IPS DF 19.7 (cell line): ENCODE measurements at regions not wholly inside any gene's neighbourhood (a gene's known extent, or its start where the extent isn't known, plus 50 kb on each side); places are given as distances from the start of the nearest gene placed in this dataset.
"Not testable (repeated sequence)": the region's sequence is repeated elsewhere in the genome, so short reads cannot be mapped to it uniquely, and the experiment has no call there.

Experiments used
- DNase-seq: peaks from one replicate; pipeline ENCODE4 v3.0.0-alpha.2; 2013; ENCODE audit warnings: low read depth, low spot score

DNA sequence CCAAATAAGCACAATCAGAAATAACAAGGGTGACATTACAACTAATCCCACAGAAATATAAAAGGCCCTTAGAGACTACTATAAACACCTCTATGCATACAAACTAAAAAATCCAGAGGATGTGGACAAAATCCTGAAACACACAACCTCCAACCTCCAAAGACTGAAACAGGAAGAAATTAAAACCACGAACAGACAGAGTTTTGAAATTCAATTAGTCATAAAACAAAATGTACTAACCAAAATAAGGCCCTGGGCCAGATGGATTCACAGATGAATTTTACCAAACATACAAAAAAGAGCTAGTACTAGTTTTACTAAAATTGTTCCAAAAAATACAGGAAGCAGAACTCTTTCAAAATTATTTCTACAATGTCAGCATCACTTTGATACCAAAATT, 1043.6 kb downstream of the DIPK2A start:
- no peak for DNase-seq

DNA sequence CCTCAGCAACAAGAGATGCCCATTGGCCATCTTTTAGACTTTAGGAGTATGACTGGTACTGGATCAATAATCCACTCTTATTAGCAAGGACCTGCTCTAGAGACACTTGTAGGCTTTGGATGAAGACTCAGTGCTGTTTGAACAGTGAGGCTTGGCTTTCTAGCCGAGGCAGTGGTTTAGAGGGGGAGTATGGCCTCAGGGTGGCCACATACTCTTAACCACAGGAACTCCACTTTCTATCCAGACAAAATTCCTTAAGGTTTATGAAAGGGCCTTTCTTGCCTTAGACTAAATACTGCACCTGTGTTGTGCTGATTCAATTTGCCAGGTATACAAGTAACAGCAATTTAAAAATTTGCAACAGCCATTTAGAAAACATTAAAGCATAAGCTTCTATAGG, 1046.3 kb downstream of the DIPK2A start:
- DNase-seq, result no peak

DNA sequence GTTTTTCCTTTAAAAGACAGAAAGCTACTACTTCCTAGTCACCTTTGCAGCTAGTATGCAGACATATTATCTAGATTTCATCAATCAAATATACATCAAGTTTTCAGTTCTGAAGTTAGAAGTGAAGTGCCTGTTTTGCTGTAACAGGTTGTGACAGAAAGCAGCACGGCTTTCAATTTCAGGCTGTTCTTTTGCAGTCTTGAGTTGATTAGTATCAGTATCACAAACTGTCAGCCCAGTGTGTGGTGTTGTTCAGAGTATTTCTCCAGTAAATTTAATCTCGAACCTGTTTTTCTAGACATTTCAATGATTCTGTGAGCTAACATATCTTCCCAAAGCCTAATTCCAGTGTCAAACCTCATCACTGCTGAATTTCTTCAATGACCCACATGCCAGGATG, 1050.8 kb downstream of the DIPK2A start:
- DNase-seq, result no peak

DNA sequence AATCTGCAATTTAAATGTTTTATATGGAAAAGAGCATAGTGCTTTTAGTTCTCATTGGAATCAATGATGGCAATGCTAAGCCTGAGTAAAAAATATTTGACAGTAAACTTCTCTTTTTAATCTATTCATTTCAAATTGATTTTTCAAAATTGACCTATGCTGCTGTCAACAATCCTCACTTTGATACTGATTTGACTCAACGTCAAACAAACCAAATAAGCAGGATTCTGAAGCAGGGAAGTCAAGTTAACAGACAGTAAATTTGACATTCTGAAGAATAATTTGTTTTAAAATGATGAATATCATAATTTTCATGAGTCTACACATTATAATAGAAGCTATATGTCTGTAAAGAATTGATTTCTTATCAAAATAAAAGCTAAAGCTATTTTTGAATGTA, 1053.1 kb downstream of the DIPK2A start:
- DNase-seq, result no peak

DNA sequence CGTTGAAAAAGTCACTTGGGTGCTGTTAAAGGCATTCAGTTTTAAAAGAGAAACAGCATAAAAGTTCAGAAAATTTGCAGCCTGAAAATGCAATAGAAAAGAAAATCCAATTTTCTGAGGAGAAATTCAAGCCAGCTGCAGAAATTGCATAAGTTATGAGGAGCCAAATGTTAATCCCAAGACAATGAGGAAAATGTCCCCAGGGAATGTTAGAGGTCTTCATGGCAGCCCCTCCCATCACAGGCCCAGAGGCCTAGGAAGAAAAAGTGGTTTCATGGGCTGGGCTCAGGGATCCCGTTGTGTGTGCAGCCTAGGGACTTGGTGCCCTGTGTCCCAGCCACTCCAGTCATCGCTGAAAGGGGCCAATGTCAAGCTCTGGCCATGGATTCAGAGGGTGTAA, 1055.6 kb downstream of the DIPK2A start:
- not testable (repeated sequence) for DNase-seq

DNA sequence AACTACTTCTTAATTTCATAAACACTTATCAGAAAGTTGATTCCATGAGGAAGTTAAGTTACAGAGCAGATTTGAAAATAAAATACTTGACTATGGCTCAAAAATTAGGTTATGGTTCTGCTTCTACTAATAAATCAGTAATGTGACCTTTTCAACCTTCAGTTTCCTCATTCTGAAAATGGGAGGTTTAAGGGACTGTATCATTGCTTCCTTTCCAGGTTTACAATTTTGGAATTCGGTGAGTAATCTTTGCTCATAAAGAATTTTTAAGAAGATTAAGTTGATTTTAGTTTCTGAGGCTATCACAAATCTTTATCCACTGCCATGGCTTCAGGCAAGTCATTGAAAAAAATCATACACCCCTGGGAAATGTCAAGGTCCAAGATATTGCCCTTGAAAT, 1061.2 kb downstream of the DIPK2A start:
- no peak for DNase-seq

DNA sequence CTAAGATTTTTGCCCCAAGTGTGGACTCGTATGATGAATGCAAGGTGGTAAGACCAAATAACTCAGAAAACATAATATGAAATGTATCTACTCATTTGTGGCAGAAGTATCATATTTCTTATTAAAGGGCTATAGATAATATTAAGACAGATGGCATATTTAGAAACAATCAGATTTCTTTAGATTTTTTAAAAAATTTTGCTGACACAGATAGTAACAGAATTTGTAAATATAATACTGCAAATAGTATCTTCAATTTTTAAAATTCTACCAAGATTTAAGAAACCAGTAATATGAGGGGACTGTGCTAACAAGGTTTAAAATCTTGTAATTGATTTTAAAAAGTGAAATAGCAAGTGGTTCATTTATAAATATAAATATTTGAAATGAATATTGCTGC, 1064.1 kb downstream of the DIPK2A start:
- DNase-seq, result no peak

DNA sequence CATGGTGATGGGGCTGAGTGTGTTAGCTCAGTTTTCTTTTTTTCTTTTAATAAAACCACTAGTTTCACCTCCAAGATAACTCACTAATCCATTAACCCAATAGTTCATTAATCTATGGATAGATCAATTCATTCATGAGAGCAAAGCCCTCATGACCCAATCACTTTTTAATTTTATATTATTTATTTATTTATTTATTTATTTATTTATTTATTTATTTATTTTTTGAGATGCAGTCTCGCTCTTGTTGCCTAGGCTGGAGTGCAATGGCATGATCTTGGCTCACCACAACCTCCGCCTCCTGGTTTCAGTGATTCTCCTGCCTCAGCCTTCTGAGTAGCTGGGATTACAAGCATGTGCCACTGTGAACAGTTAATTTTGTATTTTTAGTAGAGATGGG, 1082.4 kb downstream of the DIPK2A start:
- DNase-seq, result not testable (repeated sequence)

DNA sequence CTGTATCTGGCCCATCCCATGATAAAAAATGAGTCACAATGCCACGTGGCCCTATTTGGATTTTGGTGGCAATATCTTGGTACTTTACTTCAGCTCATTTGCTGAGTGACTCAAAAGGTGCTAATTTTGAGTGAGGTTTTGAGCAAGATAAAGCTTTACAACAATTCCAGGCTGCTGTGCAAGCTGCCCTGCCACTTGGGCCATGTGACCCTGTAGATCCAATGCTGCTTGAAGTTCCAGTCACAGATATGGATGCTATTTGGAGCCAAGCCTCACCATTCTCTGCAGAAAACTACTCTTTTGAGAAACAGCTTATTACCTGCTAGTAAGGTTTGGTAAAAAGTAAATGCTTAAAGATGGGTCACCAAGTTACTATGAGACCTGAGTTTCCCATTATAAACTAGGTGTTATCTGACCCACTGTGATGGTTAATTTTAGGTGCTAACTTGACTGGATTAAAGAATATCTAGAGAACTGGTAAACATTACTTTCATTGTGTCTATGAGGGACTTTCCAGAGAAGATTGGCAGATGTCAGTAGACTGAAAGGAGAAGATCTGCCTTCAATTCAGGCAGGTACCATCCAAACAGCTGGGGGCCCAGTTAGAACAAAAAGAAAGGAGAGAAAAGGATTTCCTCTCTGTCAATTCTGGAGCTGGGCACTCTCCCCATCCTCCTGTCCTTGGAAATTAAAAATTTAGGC, 1083.9 kb downstream of the DIPK2A start:
- DNase-seq, result no peak

DNA sequence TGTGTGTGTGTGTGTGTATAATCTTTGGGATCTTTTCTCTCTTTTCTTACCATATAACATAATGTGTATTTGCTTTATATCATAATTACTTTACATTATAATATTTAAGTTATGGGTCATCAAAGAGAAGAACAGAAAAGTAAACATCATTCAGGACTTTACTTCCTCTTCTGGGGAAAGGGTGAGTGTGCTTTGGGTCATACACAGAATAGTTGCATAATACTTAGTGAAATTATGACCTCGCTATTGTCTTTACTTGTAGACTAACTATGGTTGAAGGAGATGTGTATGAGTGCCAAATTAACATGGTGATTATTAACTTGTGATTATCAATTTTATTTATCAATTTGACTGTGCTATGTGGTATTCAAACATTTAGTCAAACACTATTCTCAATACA, 1086.9 kb downstream of the DIPK2A start:
- no peak for DNase-seq

DNA sequence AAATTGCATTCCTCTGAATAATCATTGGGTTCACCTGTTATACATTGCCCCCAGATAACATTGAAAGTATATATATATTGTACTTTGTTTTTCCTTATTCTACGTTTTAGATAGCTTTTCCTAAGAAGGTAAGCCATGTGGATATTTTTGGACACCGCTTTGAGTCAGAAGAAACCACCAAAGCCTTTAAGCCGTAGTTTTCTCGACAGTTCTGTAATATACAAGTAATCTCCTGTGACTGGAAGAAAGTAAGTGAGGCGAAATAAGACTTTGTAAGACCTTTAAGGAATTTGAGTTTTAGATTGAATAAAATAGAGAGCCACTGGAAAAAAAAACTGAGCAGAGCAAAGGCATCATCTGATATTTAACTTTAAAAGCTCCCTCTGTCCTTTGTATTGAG, 1092.0 kb downstream of the DIPK2A start:
- DNase-seq, result no peak

DNA sequence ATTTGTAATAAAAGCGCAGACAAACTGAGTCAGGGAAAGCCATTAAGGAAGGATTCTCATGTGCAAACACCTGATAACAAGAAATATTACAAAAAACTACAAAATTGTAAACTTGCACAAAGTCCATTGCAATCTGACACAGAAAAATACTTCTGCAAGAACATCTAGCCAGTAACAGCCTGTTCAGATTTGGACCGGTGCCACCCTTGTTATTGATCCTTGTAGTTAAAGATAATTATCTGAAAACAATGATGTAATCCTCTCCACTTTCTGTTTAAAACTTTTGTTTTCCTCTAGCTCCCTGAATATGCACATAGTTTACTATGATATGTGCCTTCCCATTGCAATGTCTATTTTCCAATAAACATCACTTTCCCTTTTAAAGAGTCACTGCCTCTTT, 1090.2 kb downstream of the PLOD2 start:
- DNase-seq, result no peak

DNA sequence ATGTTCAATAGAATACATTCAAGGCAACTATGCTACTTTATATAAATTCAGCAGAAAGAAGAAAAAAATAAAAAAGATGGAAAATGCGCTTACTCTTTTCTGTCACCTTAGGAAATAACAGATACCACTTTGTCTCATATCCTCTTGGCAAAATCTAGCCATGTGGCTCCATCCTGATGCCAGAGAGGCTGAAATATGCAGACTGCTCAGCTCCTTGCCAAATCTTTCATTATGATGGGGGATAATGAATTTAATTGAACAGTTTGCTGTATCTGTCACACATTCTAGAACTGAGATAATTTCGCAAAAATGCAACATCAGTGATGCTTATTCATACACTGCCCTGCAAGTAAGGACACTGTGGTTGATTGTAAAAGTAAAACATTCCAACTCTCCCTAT, 1081.5 kb downstream of the PLOD2 start:
- no peak for DNase-seq

DNA sequence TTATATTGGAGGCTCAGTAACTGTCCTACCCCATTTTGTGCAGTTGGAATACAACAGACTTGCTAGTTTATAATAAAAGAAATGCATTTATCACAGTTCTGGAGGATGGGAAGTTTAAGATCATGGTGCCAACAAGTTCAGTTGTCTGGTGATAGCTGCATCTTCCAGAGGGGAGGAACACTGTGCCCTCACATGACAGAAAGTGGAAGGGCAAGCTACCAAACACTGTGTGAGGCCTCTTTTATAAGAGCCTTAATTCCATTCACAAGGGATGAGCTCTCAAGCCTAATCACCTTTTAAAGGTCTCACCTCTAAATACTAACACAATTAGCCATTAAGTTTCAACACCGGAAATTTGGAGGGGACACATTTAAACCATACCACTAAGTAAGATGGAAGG, 1073.9 kb downstream of the PLOD2 start:
- DNase-seq, result no peak

DNA sequence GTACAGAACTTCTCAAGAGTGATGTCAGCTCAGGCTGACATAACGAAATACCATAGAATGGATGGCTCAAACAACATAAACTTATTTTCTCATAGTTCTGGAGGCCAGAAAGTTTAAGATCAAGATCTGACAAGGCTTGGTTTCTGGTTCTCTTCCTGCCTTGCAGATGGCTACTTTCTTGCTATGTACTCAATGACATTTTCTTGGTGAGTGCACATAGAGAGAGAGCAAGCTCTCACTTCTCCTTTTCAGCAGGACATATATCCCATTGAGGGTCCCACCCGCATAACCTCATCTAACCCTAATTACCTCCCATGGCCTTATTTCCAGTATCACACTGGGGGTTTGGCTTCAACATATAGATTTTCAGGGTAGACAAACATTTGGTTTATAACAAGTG, 1072.1 kb downstream of the PLOD2 start:
- DNase-seq, result no peak

DNA sequence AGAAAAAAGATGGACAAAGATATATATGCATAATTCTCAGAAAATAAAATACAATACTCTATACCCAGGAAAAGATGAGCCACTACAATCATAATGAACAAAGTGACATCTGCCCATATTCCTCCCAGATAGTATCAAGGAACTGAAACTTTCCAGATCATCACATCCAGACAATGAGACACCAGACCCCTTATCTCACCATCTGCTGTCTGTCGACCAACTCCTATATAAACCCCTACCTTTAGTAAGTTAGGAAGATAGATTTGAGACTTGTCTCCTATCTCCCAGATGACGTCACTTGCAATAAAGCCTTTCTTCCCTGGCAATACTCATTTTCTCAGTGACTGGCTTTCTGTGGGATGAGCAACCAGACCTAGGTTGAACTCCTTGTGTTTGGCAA, 1071.6 kb downstream of the PLOD2 start:
- DNase-seq, result no peak

DNA sequence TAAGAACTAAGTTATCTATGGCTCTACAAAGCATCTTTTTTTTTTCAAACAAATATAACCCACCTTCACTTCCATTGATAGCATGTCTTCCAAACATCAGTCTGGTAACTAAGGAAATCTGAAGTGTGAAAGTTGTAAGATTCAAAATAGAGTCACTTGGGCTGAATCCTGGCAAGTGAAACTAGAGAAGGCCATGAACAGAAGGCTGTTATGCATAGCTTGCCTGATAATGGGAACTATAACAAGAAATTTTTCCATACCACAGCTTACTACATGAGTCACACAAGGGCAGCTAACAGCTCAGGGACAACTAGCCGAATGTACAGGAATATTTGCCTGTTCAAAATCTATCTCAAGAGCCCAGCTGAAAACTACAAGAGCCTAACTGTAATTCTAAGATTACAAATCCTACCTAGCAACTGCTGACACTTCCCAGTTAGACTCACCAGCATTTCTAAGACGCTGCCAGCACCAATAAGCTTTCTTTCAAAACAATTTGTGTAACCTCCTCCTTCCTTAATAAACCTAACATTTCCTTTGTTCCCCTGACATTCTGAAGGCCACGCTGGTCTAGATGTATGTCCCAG, 1066.5 kb downstream of the PLOD2 start:
- peak; percentile 30 for DNase-seq

DNA sequence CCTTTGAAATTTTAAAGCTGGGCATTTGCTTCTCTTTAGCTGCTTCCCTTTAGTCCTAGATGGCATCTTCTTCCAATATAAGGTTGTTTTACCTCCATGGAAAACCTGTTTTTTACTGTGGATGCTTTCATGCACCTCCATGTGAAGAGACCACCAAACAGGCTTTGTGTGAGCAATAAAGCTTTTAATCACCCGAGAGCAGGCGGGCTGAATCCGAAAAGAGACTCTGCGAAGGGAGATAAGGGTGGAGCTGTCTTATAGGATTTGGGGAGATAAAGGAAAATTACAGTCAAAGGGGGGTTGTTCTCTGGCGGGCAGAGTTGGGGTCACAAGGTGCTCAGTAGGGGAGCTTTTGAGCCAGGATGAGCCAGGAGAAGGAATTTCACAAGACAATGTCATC, 1049.8 kb downstream of the PLOD2 start:
- not testable (repeated sequence) for DNase-seq

DNA sequence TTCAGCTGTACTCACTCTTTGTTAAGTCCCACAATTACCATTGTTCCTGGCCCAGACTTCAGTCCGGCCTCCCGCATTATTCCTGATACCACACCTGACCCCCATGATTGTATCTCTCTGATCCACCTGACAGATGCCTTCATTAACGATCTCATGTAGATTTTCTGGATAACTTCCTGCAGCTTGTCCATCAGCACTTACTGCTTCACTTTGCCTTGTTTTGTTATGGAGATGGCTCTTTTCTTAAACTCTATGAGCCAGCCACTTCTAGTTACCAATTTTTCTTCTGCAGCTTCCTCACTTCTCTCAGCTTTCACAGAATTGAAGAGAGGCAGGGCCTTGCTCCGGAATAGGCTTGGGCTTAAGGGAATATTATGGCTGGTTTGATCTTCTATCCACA, 1044.2 kb downstream of the PLOD2 start:
- no peak for DNase-seq

DNA sequence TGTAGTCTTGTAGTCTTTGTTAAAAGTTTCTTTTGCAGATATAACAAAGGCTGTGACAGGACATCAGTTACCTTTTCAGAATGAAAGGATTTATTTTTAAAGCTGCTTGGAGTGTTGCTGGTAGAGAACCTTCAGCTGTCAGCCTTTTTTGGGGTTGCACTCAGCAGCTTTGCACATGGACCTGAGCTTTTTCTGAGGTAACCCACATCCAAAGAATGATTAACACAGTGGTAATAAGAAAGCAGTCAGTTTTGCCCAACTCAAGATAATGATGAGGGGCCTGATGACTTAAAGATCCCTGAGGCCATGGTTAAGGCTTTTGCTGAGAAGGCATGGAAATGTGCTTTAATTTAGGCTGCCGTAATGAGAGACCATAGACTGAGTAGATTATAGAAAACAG, 1042.7 kb downstream of the PLOD2 start:
- no peak for DNase-seq

DNA sequence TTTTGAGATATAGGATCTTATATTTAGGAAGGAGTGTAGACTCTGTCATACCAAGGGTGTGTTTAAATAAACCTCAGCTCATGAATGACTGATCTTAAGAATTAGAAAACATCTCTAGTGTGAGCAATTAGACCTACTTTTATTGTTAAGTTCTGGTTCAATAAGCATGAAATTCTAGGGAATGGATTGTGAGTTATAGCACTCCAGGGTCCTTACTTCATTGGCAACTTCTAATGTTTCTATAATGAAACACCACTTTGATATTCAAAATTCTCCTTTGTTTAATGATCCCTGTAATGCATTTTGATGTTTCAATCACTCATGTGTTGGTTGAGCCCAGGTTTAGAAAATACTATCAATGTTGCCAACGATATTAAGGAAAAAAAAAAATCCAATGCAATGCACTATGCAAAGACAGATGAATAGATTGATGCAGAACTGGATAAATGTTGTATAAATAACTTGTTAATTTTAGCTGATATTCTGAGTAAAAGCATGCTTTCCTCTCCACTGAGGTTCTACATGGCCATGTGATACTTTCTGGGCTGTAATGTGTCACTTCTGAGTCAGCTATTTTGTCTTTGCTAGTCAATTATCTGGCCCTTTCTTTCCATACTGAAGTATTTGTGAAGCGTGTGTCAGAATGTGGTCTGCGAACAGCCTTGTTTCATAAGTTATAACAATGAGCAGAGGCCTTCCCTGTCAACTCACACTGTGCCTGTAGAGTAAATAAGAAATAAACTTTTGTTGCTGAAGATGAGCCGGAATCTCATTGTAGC, 1035.9 kb downstream of the PLOD2 start:
- no peak for DNase-seq

DNA sequence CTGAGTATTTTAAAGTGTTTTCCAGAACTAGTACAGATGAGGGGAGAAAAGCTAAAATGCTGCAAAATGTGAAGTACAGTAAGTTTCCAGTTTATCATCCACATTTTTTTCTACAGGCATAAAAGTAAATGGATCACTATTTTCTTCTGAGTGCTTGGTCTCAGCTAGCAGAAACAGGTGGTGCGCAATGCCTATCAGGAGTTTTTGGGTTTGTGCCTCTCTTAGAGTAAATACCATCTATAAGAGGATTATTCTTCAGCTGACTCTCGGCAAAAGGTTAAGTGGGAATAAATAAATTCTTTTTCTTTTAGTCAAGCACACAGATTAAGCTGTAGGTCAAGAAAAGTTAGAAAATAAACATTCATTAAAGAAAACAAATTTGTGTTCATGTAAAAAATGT, 1027.7 kb downstream of the PLOD2 start:
- no peak for DNase-seq

DNA sequence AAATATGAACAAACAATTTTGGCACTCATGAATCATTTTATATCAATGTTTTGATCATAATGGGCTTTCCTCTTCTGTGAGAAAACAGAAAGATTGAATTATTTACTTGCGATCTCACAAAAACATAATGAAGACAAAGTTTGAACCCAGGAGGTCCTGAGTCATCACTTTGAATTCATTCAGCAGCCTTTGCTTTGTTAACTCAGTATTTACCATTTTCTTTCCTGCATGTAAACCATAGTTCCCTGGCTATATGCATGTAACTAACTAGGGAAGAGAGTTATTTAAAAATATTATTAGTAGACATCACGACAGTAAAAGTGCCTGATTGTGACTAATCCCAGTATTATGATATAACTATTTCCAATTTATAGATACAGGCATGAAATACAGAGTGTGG, 1026.2 kb downstream of the PLOD2 start:
- DNase-seq, result no peak
